H1 (cell line): ENCODE measurements at regions not wholly inside any gene's neighbourhood (a gene's known extent, or its start where the extent isn't known, plus 50 kb on each side); places are given as distances from the start of the nearest gene placed in this dataset.

Source experiments
- TAF1 ChIP-seq: IDR thresholded peaks from 2 replicates; pipeline ENCODE4 v1.6.1; 2011; ENCODE audit warnings: mild to moderate bottlenecking, low read depth, low read length
- TCF12 ChIP-seq: IDR thresholded peaks from 2 replicates; pipeline ENCODE4 v1.6.1; 2011; ENCODE audit warnings: low read depth, mild to moderate bottlenecking, low read length

DNA sequence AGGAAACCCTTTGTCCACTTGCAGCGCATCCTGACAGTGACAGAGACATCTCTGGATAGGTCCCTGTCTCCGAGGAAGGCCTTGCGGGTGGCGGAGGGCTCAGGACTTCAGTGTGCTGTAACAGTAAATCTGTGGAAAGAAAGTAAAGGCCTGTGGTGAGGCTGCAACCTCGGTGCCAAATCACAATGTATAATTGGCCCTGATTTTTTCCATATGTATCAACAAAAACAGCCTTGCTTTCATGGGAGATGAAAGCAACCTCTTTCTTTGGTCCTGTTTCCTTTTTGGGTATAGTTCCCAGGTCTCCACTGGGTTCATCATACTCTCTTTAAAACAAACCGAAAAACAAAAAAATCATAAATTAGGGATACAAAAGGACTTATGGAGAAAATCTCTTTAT lies 110.9 kb upstream of the BMPER start:
- TF ChIP-seq TCF12 (no peak), TAF1 (no peak)
